MM.1S (cell line): ENCODE measurements at regions not wholly inside any gene's neighbourhood (a gene's known extent, or its start where the extent isn't known, plus 50 kb on each side); places are given as distances from the start of the nearest gene placed in this dataset.

Source experiments
- DNase-seq: peaks from one replicate; pipeline ENCODE4 v3.0.0-alpha.2; 2015
- H2AFZ ChIP-seq: fragments of 300-600 bp; sonication (generic); 2 replicates; pipeline ENCODE4 v1.6.0; 2016; ENCODE audit warnings: antibody characterized with exemption, low read length
- H3F3A ChIP-seq: fragments of 300-600 bp; sonication (generic); 2 replicates; pipeline ENCODE4 v1.6.1; 2016; ENCODE audit warnings: mild to moderate bottlenecking, antibody characterized with exemption, low read length, moderate library complexity, mixed read lengths; ENCODE audit not compliant: insufficient read depth
- H3K27ac ChIP-seq: fragments of 300-600 bp; sonication (generic); 2 replicates; pipeline ENCODE4 v1.5.1; 2016; ENCODE audit warnings: mild to moderate bottlenecking, low read length
- H3K27me3 ChIP-seq: fragments of 300-600 bp; sonication (generic); replicated peaks from 2 replicates; pipeline ENCODE4 v1.6.0; 2016; ENCODE audit warnings: low read length; ENCODE audit not compliant: insufficient read depth
- H3K36me3 ChIP-seq: fragments of 300-600 bp; sonication (generic); replicated peaks from 2 replicates; pipeline ENCODE4 v1.6.1; 2016; ENCODE audit warnings: mild to moderate bottlenecking, low read length, mixed read lengths; ENCODE audit not compliant: insufficient read depth
- H3K4me1 ChIP-seq: fragments of 300-600 bp; sonication (generic); 2 replicates; pipeline ENCODE4 v1.6.1; 2016; ENCODE audit warnings: low read length, mixed read lengths
- H3K4me2 ChIP-seq: fragments of 300-600 bp; sonication (generic); 2 replicates; pipeline ENCODE4 v1.6.0; 2016; ENCODE audit warnings: low read depth, low read length
- H3K4me3 ChIP-seq: fragments of 300-600 bp; sonication (generic); 2 replicates; pipeline ENCODE4 v1.5.1; 2016; ENCODE audit warnings: low read length, mixed read lengths
- H3K79me2 ChIP-seq: fragments of 300-600 bp; sonication (generic); 2 replicates; pipeline ENCODE4 v1.6.1; 2016; ENCODE audit warnings: mixed run types, low read length, mixed read lengths
- H3K9ac ChIP-seq: fragments of 300-600 bp; sonication (generic); 2 replicates; pipeline ENCODE4 v1.6.1; 2016; ENCODE audit warnings: low read length, mixed read lengths
- H3K9me2 ChIP-seq: fragments of 300-600 bp; sonication (generic); replicated peaks from 2 replicates; pipeline ENCODE4 v1.6.1; 2016; ENCODE audit warnings: mild to moderate bottlenecking, low read length, mixed read lengths; ENCODE audit not compliant: insufficient read depth
- H3K9me3 ChIP-seq: fragments of 300-600 bp; sonication (generic); replicated peaks from 2 replicates; pipeline ENCODE4 v1.6.1; 2016; ENCODE audit warnings: mild to moderate bottlenecking, low read length, mixed read lengths; ENCODE audit not compliant: insufficient read depth
- H4K20me1 ChIP-seq: fragments of 300-600 bp; sonication (generic); 2 replicates; pipeline ENCODE4 v1.6.1; 2016; ENCODE audit warnings: mild to moderate bottlenecking, low read length, moderate library complexity, mixed read lengths; ENCODE audit not compliant: insufficient read depth
- EZH2 ChIP-seq: fragments of 300-600 bp; sonication (generic); optimal IDR thresholded peaks from 2 replicates; pipeline ENCODE3; 2017; ENCODE audit warnings: low read depth, mild to moderate bottlenecking, antibody characterized with exemption, low read length, mixed read lengths
- EZH2phosphoT487 ChIP-seq: fragments of 300-600 bp; sonication (generic); IDR thresholded peaks from 2 replicates; pipeline ENCODE4 v1.6.1; 2018; ENCODE audit warnings: antibody characterized with exemption, low read length
- TF ChIP-seq, protein P1 (sequence below): fragments of 300-600 bp; sonication (generic); IDR thresholded peaks from 2 replicates; pipeline ENCODE4 v1.5.1; 2016; ENCODE audit warnings: antibody characterized with exemption, low read length, mixed read lengths

DNA sequence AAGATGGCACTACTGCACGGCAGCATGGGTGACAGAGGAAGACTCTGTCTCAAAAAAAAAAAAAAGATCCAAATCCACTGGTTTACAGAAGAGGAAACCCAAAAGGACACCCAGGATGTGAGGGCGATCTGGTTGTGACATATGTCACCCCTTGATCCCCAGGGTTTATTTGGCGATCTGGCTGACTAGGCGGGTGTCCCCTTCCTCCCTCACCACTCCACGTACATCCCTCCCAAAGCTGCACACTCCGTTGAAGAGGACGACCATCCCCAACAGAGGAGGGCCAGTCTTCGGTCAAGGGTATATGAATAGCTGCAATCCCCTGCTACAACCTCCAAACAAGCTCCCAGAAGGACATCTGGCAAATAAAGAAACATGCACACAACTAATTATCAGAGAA, 111.6 kb downstream of the HTR5A start:
- no peak overlapping the region for H2AFZ ChIP-seq
- H3K36me3 ChIP-seq, result no peaks in the 10 kb centered on the region
- H3K79me2 ChIP-seq, result no peaks in the 10 kb centered on the region
- H3K27me3 ChIP-seq, result no peaks in the 10 kb centered on the region
- no peaks in the 10 kb centered on the region for H3K9me3 ChIP-seq
- TF ChIP-seq EZH2phosphoT487, result no peak
- no peaks in the 10 kb centered on the region for H3K9me2 ChIP-seq
- no peak for DNase-seq
- H3K9ac ChIP-seq, result no peak overlapping the region
- no peak overlapping the region for H3K27ac ChIP-seq
- H3F3A ChIP-seq, result no peaks in the 10 kb centered on the region
- no peaks in the 10 kb centered on the region for H4K20me1 ChIP-seq
- H3K4me2 ChIP-seq, result no peak overlapping the region
- H3K4me3 ChIP-seq, result no peak overlapping the region
- H3K4me1 ChIP-seq, result no peaks in the 10 kb centered on the region

DNA sequence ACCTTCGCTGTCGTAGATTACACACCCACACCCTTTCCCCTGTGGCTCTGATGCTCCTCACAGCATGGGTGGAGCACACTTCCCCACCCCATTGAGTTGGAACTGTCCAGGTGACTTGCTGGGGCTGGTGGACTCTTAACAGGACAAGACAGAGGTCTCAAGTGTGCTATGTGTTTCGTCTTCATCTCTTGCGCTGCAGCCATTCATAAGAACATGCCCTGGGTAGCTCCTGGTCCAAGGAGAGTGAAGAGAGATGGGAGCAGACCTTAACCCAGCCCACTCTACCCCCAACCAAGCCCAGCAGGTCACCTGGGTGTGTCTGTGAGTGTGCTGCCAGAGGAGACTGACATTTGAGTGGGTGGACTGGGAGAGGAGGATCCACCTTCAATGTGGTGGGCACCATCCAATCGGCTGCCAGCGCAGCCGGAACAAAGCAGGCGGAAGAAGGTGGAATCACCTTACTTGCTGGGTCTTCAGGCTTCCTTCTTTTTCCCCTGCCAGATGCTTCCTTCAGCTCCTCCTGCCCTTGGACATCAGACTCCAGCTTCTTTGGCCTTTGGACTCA, 112.4 kb downstream of the HTR5A start:
- Histone ChIP-seq H2AFZ (no peak overlapping the region), H3K4me3 (no peak overlapping the region), H3K79me2 (no peaks in the 10 kb centered on the region), H3K9ac (no peak overlapping the region), H3K9me2 (no peaks in the 10 kb centered on the region), H4K20me1 (no peaks in the 10 kb centered on the region), H3F3A (no peaks in the 10 kb centered on the region), H3K27ac (no peak overlapping the region), H3K27me3 (no peaks in the 10 kb centered on the region), H3K4me2 (no peak overlapping the region), H3K36me3 (no peaks in the 10 kb centered on the region), H3K4me1 (no peaks in the 10 kb centered on the region), H3K9me3 (no peaks in the 10 kb centered on the region)
- no peak for DNase-seq
- TF ChIP-seq EZH2 (no peak), EZH2phosphoT487 (no peak)
- TF ChIP-seq, protein P1, sequence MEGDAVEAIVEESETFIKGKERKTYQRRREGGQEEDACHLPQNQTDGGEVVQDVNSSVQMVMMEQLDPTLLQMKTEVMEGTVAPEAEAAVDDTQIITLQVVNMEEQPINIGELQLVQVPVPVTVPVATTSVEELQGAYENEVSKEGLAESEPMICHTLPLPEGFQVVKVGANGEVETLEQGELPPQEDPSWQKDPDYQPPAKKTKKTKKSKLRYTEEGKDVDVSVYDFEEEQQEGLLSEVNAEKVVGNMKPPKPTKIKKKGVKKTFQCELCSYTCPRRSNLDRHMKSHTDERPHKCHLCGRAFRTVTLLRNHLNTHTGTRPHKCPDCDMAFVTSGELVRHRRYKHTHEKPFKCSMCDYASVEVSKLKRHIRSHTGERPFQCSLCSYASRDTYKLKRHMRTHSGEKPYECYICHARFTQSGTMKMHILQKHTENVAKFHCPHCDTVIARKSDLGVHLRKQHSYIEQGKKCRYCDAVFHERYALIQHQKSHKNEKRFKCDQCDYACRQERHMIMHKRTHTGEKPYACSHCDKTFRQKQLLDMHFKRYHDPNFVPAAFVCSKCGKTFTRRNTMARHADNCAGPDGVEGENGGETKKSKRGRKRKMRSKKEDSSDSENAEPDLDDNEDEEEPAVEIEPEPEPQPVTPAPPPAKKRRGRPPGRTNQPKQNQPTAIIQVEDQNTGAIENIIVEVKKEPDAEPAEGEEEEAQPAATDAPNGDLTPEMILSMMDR, result no peak

DNA sequence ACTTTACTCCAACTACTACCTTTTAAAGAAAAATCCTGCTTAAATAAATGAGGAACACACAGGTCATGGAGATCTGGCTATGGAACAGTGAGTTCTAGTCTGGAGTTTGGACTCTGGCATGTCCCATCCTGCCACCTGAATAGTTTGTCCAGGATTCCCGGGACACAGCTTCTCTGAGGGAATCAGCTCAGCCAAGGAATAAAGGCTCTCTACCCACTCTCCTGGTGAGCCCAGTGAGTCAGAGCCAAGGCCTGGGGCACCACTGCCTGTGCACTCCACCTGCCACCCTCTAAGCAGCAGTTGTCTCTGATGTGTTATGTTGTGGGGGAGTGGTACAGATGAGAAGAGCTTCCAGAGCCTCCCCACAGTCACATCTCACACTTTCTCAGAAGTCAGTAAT, 113.5 kb downstream of the HTR5A start:
- Histone ChIP-seq H3K27me3 (no peaks in the 10 kb centered on the region), H3K4me3 (no peak overlapping the region), H3K4me2 (no peak overlapping the region), H3K79me2 (no peaks in the 10 kb centered on the region), H4K20me1 (no peaks in the 10 kb centered on the region), H3F3A (no peaks in the 10 kb centered on the region), H3K9me3 (no peaks in the 10 kb centered on the region), H3K36me3 (no peaks in the 10 kb centered on the region), H3K27ac (no peak overlapping the region), H3K9ac (no peak overlapping the region), H3K4me1 (no peaks in the 10 kb centered on the region), H2AFZ (no peak overlapping the region), H3K9me2 (no peaks in the 10 kb centered on the region)
- no peak for DNase-seq
- no peak for TF ChIP-seq EZH2
- TF ChIP-seq, protein P1, result no peak
- TF ChIP-seq EZH2phosphoT487, result no peak

DNA sequence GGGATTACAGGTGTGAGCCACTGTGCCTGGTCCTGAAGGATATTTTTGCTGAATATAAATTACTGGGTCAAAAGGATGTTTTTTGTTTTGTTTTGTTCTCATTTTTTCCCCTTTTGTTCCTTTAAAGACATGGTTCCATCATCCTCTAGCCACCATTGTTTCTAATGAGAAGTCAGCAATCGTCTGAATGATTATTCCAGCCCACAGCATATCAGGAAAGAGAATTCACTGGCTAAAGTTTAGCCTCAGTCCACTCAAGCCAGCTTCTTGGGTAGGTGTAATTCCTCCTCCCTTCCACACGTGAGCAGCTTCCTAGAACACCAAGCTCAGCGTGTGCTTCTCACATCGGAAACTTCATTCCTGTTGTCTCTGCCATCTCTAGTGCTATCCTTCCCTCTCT, 112.8 kb upstream of the INSIG1 start:
- H4K20me1 ChIP-seq, result no peaks in the 10 kb centered on the region
- no peaks in the 10 kb centered on the region for H3K36me3 ChIP-seq
- TF ChIP-seq EZH2 (no peak), EZH2phosphoT487 (no peak)
- TF ChIP-seq, protein P1, result no peak
- no peak overlapping the region for H3K4me3 ChIP-seq
- DNase-seq, result no peak
- H3K9me2 ChIP-seq, result no peaks in the 10 kb centered on the region
- H3F3A ChIP-seq, result no peaks in the 10 kb centered on the region
- no peaks in the 10 kb centered on the region for H3K27me3 ChIP-seq
- H3K79me2 ChIP-seq, result no peaks in the 10 kb centered on the region
- H3K4me2 ChIP-seq, result no peak overlapping the region
- no peak overlapping the region for H3K27ac ChIP-seq
- no peak overlapping the region for H3K9ac ChIP-seq
- H3K4me1 ChIP-seq, result no peaks in the 10 kb centered on the region
- no peaks in the 10 kb centered on the region for H3K9me3 ChIP-seq
- H2AFZ ChIP-seq, result no peak overlapping the region
